ENCODE measurements at regions not wholly inside any gene's neighbourhood (a gene's known extent, or its start where the extent isn't known, plus 50 kb on each side); places are given as distances from the start of the nearest gene placed in this dataset.

DNA sequence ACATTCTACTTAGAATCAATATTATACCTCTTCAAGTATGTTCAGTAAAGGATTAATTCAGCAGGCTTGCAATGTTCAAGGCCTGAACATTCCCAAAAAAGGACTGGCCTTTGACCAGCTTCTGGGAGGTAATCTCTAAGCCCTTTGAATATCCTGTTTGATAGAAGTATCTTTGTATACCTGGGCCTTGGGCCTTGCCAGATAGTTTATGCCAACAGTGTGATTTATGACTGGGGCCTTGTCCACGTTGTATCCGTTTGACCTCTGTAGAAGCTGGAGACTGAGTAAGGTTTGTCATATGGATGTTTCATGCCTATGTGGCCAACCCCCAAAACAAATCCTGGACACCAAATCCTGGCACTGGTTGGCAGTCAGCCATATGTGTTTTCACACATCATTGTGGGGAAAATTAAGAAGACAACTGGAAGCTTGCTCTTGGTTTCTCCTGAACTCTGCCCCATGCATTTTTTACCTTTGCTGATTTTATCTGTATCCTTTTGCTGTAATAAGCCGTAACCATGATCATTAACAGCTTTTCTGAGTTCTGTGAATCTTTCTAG lies 92.1 kb downstream of the RMI1 start:
- TF ChIP-seq, protein P1, sequence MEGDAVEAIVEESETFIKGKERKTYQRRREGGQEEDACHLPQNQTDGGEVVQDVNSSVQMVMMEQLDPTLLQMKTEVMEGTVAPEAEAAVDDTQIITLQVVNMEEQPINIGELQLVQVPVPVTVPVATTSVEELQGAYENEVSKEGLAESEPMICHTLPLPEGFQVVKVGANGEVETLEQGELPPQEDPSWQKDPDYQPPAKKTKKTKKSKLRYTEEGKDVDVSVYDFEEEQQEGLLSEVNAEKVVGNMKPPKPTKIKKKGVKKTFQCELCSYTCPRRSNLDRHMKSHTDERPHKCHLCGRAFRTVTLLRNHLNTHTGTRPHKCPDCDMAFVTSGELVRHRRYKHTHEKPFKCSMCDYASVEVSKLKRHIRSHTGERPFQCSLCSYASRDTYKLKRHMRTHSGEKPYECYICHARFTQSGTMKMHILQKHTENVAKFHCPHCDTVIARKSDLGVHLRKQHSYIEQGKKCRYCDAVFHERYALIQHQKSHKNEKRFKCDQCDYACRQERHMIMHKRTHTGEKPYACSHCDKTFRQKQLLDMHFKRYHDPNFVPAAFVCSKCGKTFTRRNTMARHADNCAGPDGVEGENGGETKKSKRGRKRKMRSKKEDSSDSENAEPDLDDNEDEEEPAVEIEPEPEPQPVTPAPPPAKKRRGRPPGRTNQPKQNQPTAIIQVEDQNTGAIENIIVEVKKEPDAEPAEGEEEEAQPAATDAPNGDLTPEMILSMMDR (IDR thresholded peaks at IDR 0.05 in 2 of 3, conservative IDR thresholded peaks at IDR 0.05 in 1 of 3; ENCODE audit: borderline replicate concordance in 1 of 3, insufficient read depth in 1 of 3, low read depth in 2 of 3, low read length in 2 of 3) = no peak
- TF ChIP-seq ZBTB33 (IDR thresholded peaks at IDR 0.05; ENCODE audit: extremely low read depth, insufficient replicate concordance, low read length) (no peak), POLR2A (IDR thresholded peaks at IDR 0.05; ENCODE audit: borderline replicate concordance, extremely low read depth, insufficient read depth, insufficient read length) (no peak), EZH2phosphoT487 (IDR thresholded peaks at IDR 0.05; ENCODE audit: borderline replicate concordance) (no peak), FOSL1 (IDR thresholded peaks at IDR 0.05; ENCODE audit: low read depth) (no peak), POLR2AphosphoS5 (IDR thresholded peaks at IDR 0.05; ENCODE audit: low read depth, low read length) (no peak), ATF3 (IDR thresholded peaks at IDR 0.05) (no peak), EZH2 (IDR thresholded peaks at IDR 0.05) (no peak), ZNF274 (IDR thresholded peaks at IDR 0.05; ENCODE audit: low read depth, low read length) (no peak), CEBPB (IDR thresholded peaks at IDR 0.05; ENCODE audit: low read depth) (no peak), CBX3 (IDR thresholded peaks at IDR 0.05; ENCODE audit: low read depth) (no peak), SIN3A (IDR thresholded peaks at IDR 0.05; ENCODE audit: low read depth) (no peak), ZFX (IDR thresholded peaks at IDR 0.05) (no peak)

All from HCT116 (cell line).